Sigmoid colon (tissue), 3 donors: ENCODE measurements at regions not wholly inside any gene's neighbourhood (a gene's known extent, or its start where the extent isn't known, plus 50 kb on each side); places are given as distances from the start of the nearest gene placed in this dataset.

Experiments used
- POLR2A ChIP-seq, 2 donors: fragments of 450-650 bp; IDR thresholded peaks; one replicate each; pipeline ENCODE4 v1.6.1; 2016; ENCODE audit warnings: antibody characterized with exemption in 2 of 2, mild to moderate bottlenecking in 2 of 2, moderate library complexity in 2 of 2
- TF ChIP-seq, protein P1 (sequence below), 4 experiments: fragments of 450-650 bp in 3 of 4; fragments of 200-600 bp in 1 of 4; IDR thresholded peaks; one replicate each; pipeline ENCODE4 v1.5.1; 2016 to 2019; ENCODE audit warnings: antibody characterized with exemption in 4 of 4, mild to moderate bottlenecking in 3 of 4, moderate library complexity in 2 of 4

DNA sequence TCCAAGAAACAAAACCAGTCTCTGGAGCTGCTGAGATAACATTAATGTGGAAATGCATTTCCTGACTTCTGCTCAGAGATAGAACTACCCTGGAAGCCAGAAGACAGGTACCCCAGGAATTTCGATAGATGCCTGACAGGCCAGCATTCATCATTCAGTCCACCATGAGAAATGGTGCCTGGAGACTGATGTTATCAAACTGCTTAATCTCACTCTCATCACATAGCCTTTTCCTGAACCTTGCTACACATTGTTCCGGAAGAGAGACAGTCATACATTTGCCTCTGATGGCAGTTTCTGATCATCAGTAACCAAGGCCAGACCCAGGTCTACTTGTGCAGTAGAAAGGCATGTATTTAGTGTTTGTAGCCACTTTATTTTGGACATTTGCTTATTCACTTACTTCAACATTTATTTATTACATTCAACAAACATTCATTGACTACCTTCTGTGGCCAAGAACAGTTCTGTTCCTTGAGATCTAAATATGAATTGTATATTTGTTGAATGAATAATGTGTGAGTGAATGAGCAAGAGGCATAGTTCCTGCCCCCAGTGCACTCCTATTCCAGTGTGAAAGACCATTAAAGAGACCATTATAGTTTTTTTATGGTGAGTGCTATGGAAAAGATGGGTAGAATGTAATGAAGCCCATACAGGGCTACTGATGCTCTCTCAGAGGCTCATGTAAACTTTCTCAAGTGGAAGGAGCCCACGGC lies 485.7 kb downstream of the NUF2 start:
- TF ChIP-seq POLR2A (IDR thresholded peaks at IDR 0.05) = no peak
- TF ChIP-seq, protein P1, sequence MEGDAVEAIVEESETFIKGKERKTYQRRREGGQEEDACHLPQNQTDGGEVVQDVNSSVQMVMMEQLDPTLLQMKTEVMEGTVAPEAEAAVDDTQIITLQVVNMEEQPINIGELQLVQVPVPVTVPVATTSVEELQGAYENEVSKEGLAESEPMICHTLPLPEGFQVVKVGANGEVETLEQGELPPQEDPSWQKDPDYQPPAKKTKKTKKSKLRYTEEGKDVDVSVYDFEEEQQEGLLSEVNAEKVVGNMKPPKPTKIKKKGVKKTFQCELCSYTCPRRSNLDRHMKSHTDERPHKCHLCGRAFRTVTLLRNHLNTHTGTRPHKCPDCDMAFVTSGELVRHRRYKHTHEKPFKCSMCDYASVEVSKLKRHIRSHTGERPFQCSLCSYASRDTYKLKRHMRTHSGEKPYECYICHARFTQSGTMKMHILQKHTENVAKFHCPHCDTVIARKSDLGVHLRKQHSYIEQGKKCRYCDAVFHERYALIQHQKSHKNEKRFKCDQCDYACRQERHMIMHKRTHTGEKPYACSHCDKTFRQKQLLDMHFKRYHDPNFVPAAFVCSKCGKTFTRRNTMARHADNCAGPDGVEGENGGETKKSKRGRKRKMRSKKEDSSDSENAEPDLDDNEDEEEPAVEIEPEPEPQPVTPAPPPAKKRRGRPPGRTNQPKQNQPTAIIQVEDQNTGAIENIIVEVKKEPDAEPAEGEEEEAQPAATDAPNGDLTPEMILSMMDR (IDR thresholded peaks at IDR 0.05) = no peak
